ENCODE measurements at regions not wholly inside any gene's neighbourhood (a gene's known extent, or its start where the extent isn't known, plus 50 kb on each side); places are given as distances from the start of the nearest gene placed in this dataset.

DNA sequence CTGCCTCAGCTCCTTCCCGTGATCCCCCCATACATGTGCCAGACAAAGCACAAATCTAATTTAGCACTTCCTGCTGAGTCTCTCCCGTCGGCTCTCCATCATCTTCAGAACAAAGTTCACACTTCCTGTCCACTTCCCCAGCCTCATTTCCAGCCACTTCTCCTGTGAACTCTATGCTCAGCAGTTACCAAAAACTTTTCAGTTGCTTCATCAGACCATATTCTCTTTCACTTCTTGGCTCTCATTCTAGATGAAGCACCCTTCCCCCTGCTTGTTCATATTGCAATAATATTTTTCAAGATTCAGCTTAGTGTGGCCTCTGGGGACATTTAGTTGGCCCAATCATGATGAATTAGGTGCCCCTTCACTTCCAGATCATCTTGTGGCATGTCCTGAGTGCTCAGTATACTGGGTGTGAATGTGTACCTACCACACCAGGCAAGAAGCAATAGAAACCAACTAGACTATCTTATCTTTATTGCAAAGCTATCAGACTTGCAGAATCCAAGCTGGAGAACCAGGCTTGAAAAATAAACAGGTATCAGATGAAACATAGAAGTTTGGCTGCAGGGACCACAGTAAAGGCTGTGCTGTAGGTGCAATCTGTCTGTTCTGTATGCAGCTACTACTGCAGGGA lies 115.8 kb downstream of the NXPE2 start:
- TF ChIP-seq, protein P1, sequence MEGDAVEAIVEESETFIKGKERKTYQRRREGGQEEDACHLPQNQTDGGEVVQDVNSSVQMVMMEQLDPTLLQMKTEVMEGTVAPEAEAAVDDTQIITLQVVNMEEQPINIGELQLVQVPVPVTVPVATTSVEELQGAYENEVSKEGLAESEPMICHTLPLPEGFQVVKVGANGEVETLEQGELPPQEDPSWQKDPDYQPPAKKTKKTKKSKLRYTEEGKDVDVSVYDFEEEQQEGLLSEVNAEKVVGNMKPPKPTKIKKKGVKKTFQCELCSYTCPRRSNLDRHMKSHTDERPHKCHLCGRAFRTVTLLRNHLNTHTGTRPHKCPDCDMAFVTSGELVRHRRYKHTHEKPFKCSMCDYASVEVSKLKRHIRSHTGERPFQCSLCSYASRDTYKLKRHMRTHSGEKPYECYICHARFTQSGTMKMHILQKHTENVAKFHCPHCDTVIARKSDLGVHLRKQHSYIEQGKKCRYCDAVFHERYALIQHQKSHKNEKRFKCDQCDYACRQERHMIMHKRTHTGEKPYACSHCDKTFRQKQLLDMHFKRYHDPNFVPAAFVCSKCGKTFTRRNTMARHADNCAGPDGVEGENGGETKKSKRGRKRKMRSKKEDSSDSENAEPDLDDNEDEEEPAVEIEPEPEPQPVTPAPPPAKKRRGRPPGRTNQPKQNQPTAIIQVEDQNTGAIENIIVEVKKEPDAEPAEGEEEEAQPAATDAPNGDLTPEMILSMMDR (IDR thresholded peaks at IDR 0.05) = no peak
- TF ChIP-seq POLR2AphosphoS5 (IDR thresholded peaks at IDR 0.05) = no peak
